NCI-H2107 (cell line): ENCODE measurements at regions not wholly inside any gene's neighbourhood (a gene's known extent, or its start where the extent isn't known, plus 50 kb on each side); places are given as distances from the start of the nearest gene placed in this dataset.
"Not testable (repeated sequence)": the region's sequence is repeated elsewhere in the genome, so short reads cannot be mapped to it uniquely, and the experiment has no call there.

Source experiments
- DNase-seq: peaks from one replicate; lab custom pipeline; 2025; lab: John Stamatoyannopoulos, UW

DNA sequence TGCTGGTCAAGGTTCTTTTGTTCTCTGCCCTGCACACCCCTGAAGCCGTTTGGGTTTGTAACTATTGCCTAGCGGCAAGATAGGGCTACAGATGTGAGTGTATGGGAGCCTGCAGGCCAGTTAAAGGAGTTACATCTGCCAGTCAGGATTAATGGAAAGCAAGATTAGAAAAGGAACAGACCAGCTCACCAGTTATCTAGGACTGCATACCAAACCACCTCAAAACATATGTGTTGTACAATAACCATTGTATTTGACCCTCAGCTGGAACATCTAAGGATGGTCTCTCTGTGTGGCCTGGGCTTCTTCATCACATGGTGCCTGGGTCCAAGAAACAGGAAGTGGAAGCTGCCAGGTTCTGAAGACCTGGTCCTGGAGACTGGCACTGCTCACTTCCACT, 52.5 kb upstream of the FBXO28 start:
- no peak for DNase-seq

DNA sequence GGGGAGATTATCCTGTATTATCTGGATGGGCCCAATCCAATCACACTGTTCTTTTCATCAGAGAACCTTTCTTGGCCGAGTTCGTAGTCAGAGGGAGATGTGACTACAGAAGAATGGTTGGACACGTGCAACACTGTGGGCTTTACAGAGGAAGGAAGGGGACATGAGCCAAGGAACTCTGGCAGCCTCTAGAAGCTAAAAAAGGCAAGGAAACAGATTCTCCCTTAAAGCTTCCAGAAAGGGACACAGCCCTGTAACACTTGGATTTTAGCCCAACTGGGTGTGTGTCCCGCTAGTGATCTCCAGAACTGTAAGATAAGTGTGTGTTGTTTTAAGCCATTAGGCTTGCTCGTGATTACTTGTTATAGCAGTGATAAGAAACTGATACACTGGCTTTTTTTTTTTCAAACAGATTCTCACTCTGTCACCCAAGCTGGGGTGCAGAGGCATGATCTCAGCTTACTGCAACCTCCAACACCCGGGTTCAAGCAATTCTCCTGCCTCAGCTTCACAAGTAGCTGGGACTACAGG, 53.9 kb upstream of the FBXO28 start:
- DNase-seq = no peak

DNA sequence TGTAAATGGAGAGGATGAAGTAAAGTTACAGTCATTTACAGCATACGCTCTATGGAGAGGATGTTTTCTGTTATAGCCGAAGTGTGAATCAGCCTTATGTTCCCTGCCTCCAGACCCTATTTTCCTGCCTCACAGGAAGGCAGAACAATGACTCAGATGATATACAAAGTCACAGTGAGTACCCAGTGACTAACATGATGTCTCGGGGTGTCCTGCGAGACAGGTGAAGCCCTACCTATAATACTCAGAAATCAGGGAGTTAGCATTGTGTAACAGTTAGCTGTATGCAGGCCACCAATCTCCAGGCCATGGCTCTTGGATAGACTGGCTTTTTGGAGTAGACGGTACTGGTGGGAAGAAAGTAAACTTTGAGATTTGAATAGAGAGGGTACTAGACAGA, 55.6 kb upstream of the FBXO28 start:
- DNase-seq = no peak

DNA sequence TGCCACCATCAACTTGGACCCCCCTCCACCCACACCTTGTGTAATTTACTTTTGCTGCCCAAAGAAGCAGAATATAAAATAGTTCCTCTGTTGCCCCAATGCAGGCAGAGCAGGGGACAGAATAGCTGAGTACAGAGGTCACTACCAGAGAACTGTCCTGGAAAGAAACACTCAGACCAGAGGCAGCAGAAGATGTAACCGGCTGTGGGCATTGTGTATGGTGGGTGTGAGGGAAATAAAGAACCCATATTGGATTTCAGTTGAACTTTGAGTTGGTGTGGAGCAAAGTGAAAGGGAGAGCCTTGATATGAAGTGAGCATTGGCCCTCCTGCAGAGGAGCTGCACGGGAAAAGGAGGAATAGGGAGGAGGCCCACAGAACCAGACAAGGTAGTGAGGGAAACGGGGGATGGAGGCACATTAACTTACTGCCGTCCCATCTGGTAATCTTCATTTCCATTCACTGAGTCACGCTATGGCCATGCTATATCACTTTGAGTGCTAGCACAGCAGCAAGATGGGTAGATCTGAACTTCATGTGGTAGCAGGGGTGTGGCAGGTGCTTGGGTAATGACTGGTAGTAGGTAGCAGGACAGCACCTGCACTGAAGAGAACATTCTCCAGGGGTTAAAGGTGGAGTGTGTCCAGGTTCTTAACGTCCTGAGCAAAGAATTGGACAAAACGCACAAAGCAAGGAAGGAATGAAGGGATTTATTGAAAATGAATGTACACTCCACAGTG, 56.3 kb upstream of the FBXO28 start:
- DNase-seq = no peak

DNA sequence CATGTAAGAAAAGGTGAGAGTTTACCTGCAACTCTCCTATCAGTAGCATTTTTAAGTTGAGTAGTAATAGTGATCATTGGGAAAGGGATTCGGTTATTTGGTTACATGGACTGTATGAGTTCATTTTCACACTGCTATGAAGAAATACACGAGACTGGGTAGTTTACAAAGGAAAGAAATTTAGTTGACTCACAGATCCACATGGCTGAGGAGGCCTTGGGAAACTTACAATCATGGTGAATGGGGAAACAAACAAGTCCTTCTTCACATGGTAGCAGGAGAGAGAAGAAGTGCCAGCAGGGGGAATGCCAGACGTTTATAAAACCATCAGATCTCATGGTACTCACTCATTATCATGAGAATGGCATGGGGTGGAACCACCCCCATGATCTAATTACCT, 59.3 kb upstream of the FBXO28 start:
- DNase-seq = no peak

DNA sequence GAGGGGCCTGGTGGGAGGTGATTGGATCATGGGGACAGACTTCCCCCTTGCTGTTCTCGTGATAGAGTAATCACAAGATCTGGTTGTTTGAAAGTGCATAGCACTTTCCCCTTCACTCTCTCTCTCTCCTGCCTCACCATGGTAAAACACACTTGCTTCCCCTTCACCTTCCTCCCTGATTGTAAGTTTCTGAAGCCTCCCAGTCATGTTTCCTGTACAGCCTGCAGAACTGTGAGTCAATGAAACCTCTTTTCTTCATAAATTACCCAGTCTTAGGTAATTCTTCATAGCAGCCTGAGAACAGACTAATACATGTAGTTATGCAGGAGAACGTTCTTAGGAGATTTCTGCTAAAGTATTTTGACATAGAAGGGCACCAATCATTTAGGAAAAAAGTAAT, 59.9 kb upstream of the FBXO28 start:
- no peak for DNase-seq

DNA sequence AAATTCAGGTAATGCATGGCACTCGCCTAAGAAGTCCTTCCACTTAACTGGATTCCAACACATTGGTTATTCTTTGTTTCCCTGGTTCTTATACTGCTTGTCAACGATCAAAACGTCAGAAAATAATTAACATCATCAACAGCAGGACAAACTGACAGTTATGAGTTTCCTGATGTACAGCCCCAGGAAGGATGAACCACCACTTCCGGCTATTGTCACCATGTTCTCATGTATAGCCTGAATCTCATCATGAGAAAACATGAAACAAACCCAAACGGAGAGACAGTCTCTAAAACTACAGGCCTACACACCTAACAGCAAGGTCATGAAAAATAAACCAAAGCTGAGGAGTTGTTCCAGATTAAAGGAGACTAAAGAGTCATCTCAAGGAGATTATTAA, 60.5 kb upstream of the FBXO28 start:
- DNase-seq = no peak

DNA sequence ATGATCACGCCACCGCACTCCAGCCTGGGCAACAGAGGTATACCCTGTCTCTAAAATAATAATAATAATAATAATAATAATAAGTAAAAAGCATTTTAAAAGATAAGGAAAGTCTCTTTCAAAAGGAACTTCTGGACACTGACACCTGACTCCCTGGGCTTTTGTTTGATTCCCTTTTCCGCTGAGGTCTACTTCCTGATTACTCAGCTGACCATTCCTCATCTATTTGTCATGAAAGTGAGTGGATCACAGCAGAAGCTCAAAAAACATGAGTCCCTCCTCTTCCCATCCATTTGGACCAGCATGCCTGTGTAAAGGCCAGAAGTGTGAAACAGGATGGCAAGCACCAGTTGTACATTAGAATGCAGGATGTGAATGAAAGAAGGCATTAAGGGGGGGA, 61.1 kb upstream of the FBXO28 start:
- DNase-seq = no peak

DNA sequence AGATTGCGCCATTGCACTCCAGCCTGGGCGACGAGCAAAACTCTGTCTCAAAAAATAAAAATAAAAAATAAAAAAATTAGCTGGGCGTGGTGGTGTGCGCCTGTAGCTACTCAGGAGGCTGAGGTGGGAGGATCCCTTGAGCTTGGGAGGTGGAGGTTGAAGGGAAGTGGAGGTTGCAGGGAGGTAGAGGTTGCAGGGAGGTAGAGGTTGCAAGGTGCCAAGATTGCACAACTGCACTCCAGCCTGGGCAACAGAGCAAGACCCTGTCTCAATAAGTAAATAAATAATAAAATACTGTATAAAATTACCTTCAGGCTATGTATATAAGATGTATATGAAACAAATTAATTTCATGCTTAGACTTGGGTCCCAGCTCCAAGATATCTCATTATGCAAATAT, 62.1 kb upstream of the FBXO28 start:
- not testable (repeated sequence) for DNase-seq

DNA sequence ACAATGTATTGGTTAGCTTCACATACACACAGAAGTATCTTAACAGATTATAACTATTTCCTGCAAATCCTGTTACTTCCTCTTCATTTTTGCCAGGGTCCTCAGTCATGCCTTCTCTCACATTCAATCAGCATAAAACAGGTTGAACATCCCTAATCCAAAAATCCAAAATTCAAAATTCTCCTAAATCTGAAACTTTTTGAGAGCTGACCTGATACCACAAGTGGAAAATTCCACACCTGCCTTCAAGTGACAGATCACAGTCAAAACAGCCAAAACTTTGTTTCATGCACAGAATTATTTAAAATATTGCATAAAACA, 62.9 kb upstream of the FBXO28 start:
- DNase-seq = no peak

DNA sequence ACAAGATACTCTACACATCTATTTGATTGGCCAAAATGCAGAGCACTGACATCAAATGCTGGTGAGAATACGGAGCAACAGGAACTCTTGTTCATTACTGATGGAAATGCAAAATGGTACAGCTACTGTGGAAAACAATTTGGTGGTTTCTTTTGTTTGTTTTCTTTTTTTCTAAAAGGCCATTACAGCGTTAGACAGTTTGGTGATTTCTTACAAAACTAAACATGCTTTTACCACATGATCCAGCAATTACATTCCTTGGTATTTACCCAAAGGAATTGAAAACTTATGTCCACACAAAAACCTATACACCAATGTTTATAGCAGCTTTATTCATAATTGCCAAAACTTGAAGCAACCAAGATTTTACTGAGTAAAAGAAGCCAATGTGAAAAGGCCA, 66.4 kb upstream of the FBXO28 start:
- no peak for DNase-seq

DNA sequence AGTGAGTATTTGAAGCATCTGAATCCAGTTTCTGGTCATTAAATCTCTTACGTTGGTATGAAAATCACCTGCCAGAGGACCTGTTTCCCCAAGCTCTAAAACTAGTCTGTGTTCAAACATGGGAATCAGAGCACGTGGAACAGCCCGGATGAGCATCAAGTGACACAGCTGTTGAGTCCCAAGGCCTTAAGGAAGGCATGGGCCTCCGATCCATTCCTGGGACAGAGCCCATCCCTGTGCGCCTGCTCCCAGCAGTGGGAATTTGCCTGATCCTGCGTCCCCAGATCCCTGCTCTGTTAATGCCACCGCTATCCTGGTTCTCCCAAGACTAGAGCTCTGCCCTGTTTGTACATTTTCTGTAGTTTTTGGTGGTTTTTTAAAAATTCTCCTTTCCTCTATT, 68.4 kb upstream of the FBXO28 start:
- DNase-seq = no peak

DNA sequence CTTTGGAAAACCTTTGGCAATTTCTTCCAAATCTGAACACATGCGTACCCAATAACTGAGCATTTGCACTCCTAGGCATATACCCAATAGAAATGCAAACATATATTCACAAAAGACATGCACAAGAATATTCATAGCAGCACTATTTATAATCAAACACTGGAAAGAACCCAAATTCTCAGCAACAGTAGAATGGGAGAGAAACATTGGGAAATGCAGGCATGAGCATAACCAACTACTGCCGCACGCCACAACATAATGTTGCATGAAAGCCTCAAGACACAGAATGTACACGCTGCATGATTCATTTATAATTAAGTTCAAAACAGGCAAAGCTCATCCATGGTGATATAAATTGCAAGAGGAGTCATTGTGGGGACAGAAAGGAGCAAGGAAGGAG, 69.5 kb upstream of the FBXO28 start:
- DNase-seq = no peak

DNA sequence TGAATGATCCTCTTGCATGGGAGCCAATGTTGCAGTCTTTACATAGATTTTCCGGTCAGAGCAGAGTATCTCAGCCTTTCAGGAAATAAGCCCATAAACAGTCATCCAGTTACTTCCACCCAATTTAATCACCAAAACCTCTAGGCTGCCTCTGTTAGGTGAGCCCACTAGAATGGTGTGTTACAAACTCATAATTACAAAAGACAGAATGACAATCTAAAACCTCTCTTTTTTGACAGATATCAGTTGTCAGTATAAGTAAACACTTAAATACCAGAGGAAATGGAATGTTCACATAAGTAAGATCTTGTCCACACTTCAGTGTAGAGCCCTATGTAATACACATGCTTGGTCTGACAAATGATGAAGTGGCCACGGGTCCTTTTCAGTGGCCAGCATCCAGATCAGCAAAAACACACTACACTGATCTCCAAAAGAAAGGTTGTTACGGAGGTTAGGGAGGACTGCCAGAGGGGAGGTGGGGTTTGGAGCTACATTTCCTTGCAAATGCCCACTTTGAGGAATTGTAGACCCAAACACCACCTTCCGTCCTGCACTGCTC, 71.3 kb upstream of the FBXO28 start:
- no peak for DNase-seq

DNA sequence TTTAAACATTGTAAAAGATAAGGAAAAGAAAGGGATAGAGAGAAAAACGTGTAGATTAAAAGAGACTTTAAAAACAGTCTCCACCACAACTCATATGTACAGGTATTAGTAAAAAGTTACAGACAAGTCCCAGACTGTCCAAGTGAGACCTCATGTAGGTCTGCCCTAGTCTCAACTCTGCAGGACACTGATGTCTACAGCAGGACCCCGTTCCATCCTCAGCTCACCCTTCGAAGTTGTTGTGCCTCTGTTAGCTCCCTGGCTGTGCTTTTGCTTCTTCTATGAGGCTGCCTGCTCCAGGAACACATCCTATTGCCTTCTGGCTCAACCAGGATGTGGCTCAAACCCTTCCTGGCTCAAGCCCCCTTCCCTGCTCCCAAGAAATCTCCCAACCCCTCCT, 72.9 kb upstream of the FBXO28 start:
- DNase-seq = no peak

DNA sequence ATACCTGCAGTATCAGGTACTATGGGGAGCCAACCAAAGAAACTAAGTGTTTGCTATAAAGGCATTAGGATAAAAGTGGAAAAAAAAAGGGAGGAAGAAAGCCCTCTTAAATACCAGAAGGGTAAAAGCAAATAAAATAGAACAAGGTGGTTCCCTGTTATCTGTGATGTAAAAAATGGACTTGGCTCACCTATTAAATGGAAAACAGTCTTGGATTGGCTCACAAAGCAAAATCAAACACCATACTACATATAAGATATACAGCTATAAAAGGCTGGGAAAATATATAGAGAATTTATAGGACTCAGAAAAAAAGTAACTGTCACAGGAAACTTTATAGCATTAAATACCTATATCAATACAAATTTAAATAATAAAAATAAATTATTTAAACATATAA, 73.5 kb upstream of the FBXO28 start:
- not testable (repeated sequence) for DNase-seq

DNA sequence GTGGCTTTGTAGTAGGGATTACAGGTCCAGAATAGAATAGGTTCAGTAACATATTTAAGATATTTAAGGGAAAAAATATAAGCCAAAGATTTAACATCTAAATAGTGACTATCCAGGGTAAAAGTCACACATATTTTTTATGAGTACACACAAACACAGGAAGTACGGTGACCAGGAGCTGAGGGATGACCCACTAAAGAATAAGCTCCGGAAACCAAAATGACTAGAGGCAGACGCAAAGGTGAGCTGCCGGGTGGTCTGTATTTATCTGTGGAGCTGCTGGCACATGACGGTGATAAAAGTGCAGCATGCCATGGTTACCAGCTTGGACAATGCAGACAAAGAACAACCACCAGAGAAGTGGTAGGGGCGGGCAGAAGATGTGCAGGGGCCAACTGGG, 73.9 kb upstream of the FBXO28 start:
- DNase-seq = not testable (repeated sequence)

DNA sequence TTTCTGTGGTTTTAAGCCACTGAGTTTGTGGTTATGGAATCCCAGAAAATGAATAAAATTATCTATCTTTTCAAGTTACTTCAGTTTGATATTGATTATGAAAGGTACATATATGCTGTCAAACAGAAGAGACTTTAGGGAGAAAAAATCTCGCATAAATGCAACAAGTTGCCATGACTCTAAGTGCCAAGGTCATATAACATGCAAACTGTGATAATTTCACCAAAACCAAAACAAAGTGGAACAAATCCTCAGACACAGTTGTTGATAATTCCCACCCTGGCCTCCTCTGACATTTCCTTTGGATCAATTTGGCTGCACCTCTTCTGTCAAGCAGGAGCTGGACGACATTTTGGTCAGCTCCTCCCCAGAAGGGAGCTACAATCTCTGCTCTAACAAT, 75.1 kb upstream of the FBXO28 start:
- not testable (repeated sequence) for DNase-seq

DNA sequence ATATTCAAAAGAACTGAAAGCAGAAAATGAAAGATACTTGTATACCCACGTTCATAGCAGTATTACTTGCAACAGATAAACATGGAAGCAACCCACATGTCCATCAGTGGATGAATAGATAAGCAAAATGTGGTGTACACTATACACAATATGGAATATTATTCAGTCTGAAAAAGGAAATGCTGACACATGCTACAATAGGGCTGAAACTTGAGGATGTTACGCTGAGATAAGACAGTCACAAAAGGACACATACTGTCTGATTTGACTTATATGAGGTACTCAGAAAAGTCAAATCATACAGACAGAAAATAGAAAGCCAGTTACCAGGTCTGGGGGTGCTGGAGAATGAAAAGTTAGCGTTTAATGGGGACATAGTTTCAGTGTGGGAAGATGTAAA, 76.5 kb upstream of the FBXO28 start:
- DNase-seq = not testable (repeated sequence)

DNA sequence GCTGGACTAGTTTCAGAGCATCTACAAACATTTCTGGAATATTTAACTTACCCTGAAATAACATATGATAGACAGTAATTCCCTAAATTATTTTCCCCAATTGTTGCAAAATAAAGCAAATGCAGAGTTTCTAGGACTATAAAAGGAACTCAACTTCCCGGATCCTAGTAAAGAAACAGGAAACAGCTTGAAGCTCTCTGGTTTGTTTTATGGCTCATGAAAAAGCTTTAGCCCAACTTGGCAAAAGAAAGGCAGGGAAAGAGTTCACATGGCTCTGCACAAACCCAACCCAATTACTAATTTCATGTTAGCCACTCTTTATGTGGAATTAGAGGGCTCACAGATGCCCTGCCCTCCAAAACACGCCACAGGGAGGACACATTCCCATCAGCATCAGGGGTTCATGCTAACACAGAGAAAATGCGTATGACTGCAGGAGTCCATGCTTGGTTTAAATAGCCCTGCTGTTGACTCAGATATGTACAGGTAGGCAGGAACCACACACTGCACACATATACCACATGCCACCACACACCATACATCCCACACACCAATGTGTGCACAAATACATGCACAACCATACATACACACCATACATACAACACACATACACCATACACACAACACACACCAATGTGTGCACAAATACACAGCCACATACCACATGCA, 81.2 kb upstream of the FBXO28 start:
- not testable (repeated sequence) for DNase-seq

DNA sequence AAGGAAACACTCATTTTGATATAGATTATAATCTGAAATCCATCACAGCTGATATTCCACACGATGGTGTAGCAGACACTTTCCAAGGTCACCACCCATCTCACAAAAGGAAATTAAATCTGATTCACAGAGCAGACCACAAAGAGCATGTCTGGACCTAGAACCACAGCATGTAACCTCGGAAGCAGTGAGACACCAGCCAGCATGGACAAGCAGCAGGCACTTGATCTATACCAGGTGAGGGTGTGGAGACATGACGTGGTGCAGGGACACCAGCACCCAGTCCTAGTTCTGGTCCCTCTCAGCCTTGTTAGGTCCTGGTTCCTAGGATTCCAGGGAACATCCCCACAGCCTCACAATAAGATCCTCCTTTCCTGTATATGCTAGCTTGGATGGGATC, 81.9 kb upstream of the FBXO28 start:
- DNase-seq = not testable (repeated sequence)

DNA sequence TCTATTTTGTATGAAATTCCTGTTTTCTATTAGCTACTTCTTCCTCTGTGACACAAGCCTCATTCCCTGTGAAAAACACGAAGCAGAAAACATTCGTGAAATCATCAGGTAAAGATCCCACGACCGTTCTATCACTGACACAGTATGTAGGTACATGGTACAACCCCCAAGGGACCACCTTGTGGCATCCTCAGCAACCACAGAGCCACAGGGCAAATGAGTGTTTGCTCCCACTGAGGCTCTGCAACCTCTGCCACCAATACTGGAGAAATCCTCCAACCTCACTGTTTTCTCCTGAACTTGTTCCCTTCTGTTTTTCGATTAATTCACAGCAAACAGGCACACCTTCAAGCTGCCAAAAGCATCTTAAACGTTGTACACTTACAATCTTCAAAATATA, 83.7 kb upstream of the FBXO28 start:
- DNase-seq = not testable (repeated sequence)

DNA sequence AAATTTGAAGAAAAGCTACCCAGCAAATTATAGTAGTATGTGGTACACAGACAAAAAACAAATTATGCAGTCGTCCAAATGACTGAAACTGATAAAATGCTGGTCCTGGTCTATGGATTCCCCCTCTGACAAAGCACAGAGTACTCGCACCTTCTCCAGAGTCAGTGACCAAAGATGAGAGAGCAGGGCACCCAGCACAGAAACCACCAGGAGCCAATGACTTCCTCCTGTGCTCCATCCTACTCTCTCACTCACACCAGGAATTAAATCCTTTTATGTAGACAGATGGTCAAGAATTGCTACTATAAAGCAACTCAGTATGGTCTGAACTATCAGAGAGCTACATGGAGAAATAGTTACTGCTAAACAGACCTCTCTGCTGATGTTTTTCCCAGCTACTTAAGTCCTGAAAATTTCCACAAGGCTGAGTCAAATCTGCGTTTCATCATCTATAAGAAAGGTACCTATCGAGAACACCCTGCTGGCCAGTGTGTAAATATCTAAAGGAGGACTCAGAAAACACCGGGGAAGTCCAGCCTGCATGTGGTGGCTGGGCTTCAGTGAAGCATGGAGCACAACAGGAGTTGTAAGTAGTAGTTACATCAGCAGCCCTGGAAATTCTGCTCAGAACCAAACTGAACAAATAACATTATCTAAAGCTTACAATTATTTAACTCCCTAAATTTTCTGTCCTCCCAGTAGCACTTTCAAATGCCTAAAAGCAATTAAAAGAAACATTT, 84.5 kb upstream of the FBXO28 start:
- DNase-seq = not testable (repeated sequence)
